GM12878 (cell line): ENCODE measurements at regions not wholly inside any gene's neighbourhood (a gene's known extent, or its start where the extent isn't known, plus 50 kb on each side); places are given as distances from the start of the nearest gene placed in this dataset.

ENCODE experiments used
- ATAC-seq: fragments of 200-7000 bp; cut with Tn5 transposase; 3 replicates; pipeline ENCODE4 v1.9.1; 2020; ENCODE audit warnings: mild to moderate bottlenecking, moderate library complexity
- BruUV-seq: library from RNA; stranded (reverse); fragments of 400-500 nt; replicated peaks from 2 replicates; lab custom pipeline; 2021; lab: Mats Ljungman, UMichigan
- CTCF ChIA-PET: fragments of 300-600 bp; sonication (Branson Sonifier 250); formaldehyde crosslinking; extraction: SDS; loops from one replicate; lab custom pipeline; 2021; ENCODE audit warnings: inconsistent platforms; lab: Yijun Ruan, JAX
- POLR2A ChIA-PET: fragments of 350-600 bp; formaldehyde crosslinking; extraction: SDS; loops from one replicate; lab custom pipeline; 2021; ENCODE audit warnings: inconsistent platforms; lab: Charles Lee
- RAD21 ChIA-PET: fragments of 300-600 bp; sonication (Branson Sonifier 250); formaldehyde crosslinking; loops from one replicate; lab custom pipeline; 2023; ENCODE audit warnings: antibody characterized with exemption; ENCODE audit not compliant: unreplicated experiment; lab: Charles Lee
- SMC1A ChIA-PET: fragments of 300-600 bp; sonication (Branson Sonifier 250); formaldehyde crosslinking; loops from one replicate; lab custom pipeline; 2023; ENCODE audit not compliant: unreplicated experiment, uncharacterized antibody; lab: Charles Lee
- DNase-seq: peaks from one replicate; pipeline ENCODE4 v3.0.0-alpha.2; 2011; ENCODE audit warnings: low read depth, low spot score
- FAIRE-seq: peaks from 3 replicates; lab custom pipeline; 2011; peaks lifted over from hg19 to GRCh38; lab: Jason Lieb, UNC
- H2AFZ ChIP-seq: 2 replicates; pipeline ENCODE4 v1.6.0; 2011; ENCODE audit warnings: low read depth, low read length, control low read depth; ENCODE audit not compliant: control insufficient read depth
- H3K27ac ChIP-seq: 2 replicates; pipeline ENCODE4 v1.5.1; 2011; ENCODE audit warnings: control low read depth; ENCODE audit not compliant: control insufficient read depth, insufficient read depth
- H3K27me3 ChIP-seq, 2 experiments: replicated peaks in 1 of 2; 2 replicates each; pipeline versions ENCODE4 v1.6.0 to v1.6.1; 2011; ENCODE audit warnings: low read length in 1 of 2; ENCODE audit not compliant: control insufficient read depth in 2 of 2, insufficient read depth in 2 of 2
- H3K36me3 ChIP-seq, 2 experiments: 2 replicates each; pipeline ENCODE4 v1.5.1; 2011; ENCODE audit warnings: low read length in 1 of 2; ENCODE audit not compliant: control insufficient read depth in 2 of 2, insufficient read depth in 2 of 2
- H3K4me1 ChIP-seq: 2 replicates; pipeline ENCODE4 v1.6.1; 2011; ENCODE audit warnings: mild to moderate bottlenecking, low read length, moderate library complexity, mixed read lengths; ENCODE audit not compliant: control insufficient read depth, insufficient read depth
- H3K4me2 ChIP-seq: 2 replicates; pipeline ENCODE4 v1.6.0; 2011; ENCODE audit warnings: control low read depth; ENCODE audit not compliant: control insufficient read depth, insufficient read depth
- H3K4me3 ChIP-seq: fragments of 200-600 bp; sonication (generic); 2 replicates; pipeline ENCODE4 v1.5.1; 2016
- H3K79me2 ChIP-seq: 2 replicates; pipeline ENCODE4 v1.6.0; 2011; ENCODE audit warnings: low read length; ENCODE audit not compliant: control insufficient read depth, insufficient read depth
- H3K9ac ChIP-seq: 2 replicates; pipeline ENCODE4 v1.8.0; 2011; ENCODE audit warnings: low read length, control low read depth, mixed read lengths; ENCODE audit not compliant: control insufficient read depth, insufficient read depth
- H3K9me3 ChIP-seq: replicated peaks from 3 replicates; pipeline ENCODE4 v1.5.1; 2011; ENCODE audit warnings: mild to moderate bottlenecking, low read length; ENCODE audit not compliant: control insufficient read depth, insufficient read depth
- H4K20me1 ChIP-seq: 2 replicates; pipeline ENCODE4 v1.6.0; 2011; ENCODE audit not compliant: control insufficient read depth, insufficient read depth
- GABPA ChIP-seq: IDR thresholded peaks from 2 replicates; pipeline ENCODE4 v1.6.1; 2014; ENCODE audit warnings: antibody characterized with exemption, low read depth, mild to moderate bottlenecking, inconsistent platforms
- GATAD2B ChIP-seq: fragments of 450-650 bp; conservative IDR thresholded peaks from 2 replicates; pipeline ENCODE4 v1.6.1; 2017; ENCODE audit warnings: low read depth, mild to moderate bottlenecking, moderate library complexity
- HCFC1 ChIP-seq: fragments of 150-350 bp; IDR thresholded peaks from 2 replicates; pipeline ENCODE4 v1.6.1; 2014; ENCODE audit warnings: low read length
- IRF3 ChIP-seq: fragments of 450-650 bp; IDR thresholded peaks from 2 replicates; pipeline ENCODE4 v1.6.1; 2014; ENCODE audit warnings: mild to moderate bottlenecking
- IRF5 ChIP-seq: fragments of 450-650 bp; IDR thresholded peaks from 2 replicates; pipeline ENCODE4 v1.6.1; 2017; ENCODE audit warnings: borderline replicate concordance
- KAT2A ChIP-seq: conservative IDR thresholded peaks from 2 replicates; pipeline ENCODE4 v1.6.1; 2011; ENCODE audit warnings: low read depth, low read length; ENCODE audit not compliant: control insufficient read depth
- MEF2A ChIP-seq: IDR thresholded peaks from 2 replicates; pipeline ENCODE4 v1.6.1; 2011; ENCODE audit warnings: low read depth, mild to moderate bottlenecking, low read length, moderate library complexity; ENCODE audit not compliant: insufficient read depth
- POLR2A ChIP-seq: IDR thresholded peaks from 2 replicates; pipeline ENCODE4 v1.6.1; 2011; ENCODE audit warnings: low read depth, mild to moderate bottlenecking, low read length
- RELB ChIP-seq: fragments of 450-650 bp; IDR thresholded peaks from 2 replicates; pipeline ENCODE4 v1.6.1; 2017; ENCODE audit warnings: low read depth, mild to moderate bottlenecking, moderate library complexity
- ZBED1 ChIP-seq: IDR thresholded peaks from 2 replicates; pipeline ENCODE4 v1.6.1; 2016; ENCODE audit warnings: borderline replicate concordance
- WGBS: methylation state at CpG from one replicate; pipeline ENCODE4 v1.1.6; 2016; ENCODE audit warnings: low lambda C conversion rate; ENCODE audit not compliant: insufficient replicate concordance, insufficient coverage; ENCODE audit errors: missing lambda C conversion rate; 5-methylcytosine and 5-hydroxymethylcytosine counted together
- in situ Hi-C: fragments of 300-500 bp; cut with MboI; formaldehyde crosslinking; loops from 9 replicates; pipeline ENCODE4 v1.14.3; 2018; ENCODE audit warnings: mixed read lengths
- intact Hi-C: fragments of 100-400 bp; cut with micrococcal nuclease; formaldehyde crosslinking; loops from one replicate; pipeline ENCODE4 v1.14.2; 2022; ENCODE audit not compliant: unreplicated experiment
- TF ChIP-seq, protein P1 (sequence below): fragments of 450-650 bp; IDR thresholded peaks from 2 replicates; pipeline ENCODE4 v1.6.1; 2016; ENCODE audit warnings: mild to moderate bottlenecking

GRCh38 chr14:53885136-53885640 lies 71.4 kb downstream of the BMP4 start:
- POLR2A ChIA-PET: no interaction called here
- DNase-seq: no peak
- no peak for FAIRE-seq
- H3K27me3 ChIP-seq: no peaks in the 10 kb centered on the region; a peak in 1 of 4 replicates
- no peak overlapping the region for H3K4me3 ChIP-seq
- H3K4me1 ChIP-seq: no peaks in the 10 kb centered on the region; the same call in 1 of the 2 replicates
- no TSS peak for BruUV-seq
- no peak overlapping the region for H3K9ac ChIP-seq
- TF ChIP-seq POLR2A (no peak), MEF2A (no peak), GATAD2B (no peak), ZBED1 (no peak), IRF3 (no peak)
- no peaks in the 10 kb centered on the region; the same call in 2 of the 3 replicates for H3K9me3 ChIP-seq
- in situ Hi-C loops: no loop called here
- intact Hi-C loops: no loop called here
- H2AFZ ChIP-seq: no peak overlapping the region
- 89% methylated on average over 1 of the region's 1 CpG for WGBS
- ATAC-seq: no peak
- SMC1A ChIA-PET: interaction anchor here (1.7 kb wide), 1 partner anchor 347 kb away, joined by 4 read pairs; no protein-coding TSS in a partner anchor
- H3K27ac ChIP-seq: no peak overlapping the region
- no peaks in the 10 kb centered on the region for H3K79me2 ChIP-seq
- CTCF ChIA-PET: interaction anchor here (0.6 to 1.0 kb wide), 2 partner anchors 53 to 338 kb away, joined by 3 read pairs; no protein-coding TSS in a partner anchor
- RAD21 ChIA-PET: no interaction called here
- no peaks in the 10 kb centered on the region for H3K36me3 ChIP-seq
- H4K20me1 ChIP-seq: no peaks in the 10 kb centered on the region
- H3K4me2 ChIP-seq: no peak overlapping the region

- no peak for ATAC-seq
- H2AFZ ChIP-seq: no peak overlapping the region
- no peak for TF ChIP-seq KAT2A
- TF ChIP-seq, protein P1, sequence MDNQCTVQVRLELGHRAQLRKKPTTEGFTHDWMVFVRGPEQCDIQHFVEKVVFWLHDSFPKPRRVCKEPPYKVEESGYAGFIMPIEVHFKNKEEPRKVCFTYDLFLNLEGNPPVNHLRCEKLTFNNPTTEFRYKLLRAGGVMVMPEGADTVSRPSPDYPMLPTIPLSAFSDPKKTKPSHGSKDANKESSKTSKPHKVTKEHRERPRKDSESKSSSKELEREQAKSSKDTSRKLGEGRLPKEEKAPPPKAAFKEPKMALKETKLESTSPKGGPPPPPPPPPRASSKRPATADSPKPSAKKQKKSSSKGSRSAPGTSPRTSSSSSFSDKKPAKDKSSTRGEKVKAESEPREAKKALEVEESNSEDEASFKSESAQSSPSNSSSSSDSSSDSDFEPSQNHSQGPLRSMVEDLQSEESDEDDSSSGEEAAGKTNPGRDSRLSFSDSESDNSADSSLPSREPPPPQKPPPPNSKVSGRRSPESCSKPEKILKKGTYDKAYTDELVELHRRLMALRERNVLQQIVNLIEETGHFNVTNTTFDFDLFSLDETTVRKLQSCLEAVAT: no peak
- TF ChIP-seq HCFC1: no peak
- no peak for TF ChIP-seq RELB
- TF ChIP-seq IRF5: no peak
- no peak for TF ChIP-seq GABPA
Observed at GRCh38 chr14:53884601-53885000, 72.0 kb downstream of the BMP4 start.

More at GRCh38 chr14:53884601-53885000, 72.0 kb downstream of the BMP4 start:
- H3K27me3 ChIP-seq: no peaks in the 10 kb centered on the region; a peak in 1 of 4 replicates
- no TSS peak for BruUV-seq
- H3K4me2 ChIP-seq: no peak overlapping the region
- H3K79me2 ChIP-seq: no peaks in the 10 kb centered on the region
- in situ Hi-C loops (no loop called here), intact Hi-C loops (no loop called here)
- no peaks in the 10 kb centered on the region for H3K36me3 ChIP-seq
- FAIRE-seq (no peak), DNase-seq (no peak)
- no peak overlapping the region for H3K9ac ChIP-seq
- ChIA-PET RAD21 (no interaction called here), SMC1A (interaction anchor here (0.8 to 1.7 kb wide), 2 partner anchors 164 to 347 kb away, joined by 3 to 4 read pairs; no protein-coding TSS in a partner anchor), CTCF (interaction anchor here (0.6 to 1.0 kb wide), 3 partner anchors 8 to 53 kb away, joined by 3 to 4 read pairs (median 3); no protein-coding TSS in a partner anchor), POLR2A (no interaction called here)
- H3K27ac ChIP-seq: no peak overlapping the region
- H3K9me3 ChIP-seq: no peaks in the 10 kb centered on the region; the same call in 2 of the 3 replicates
- WGBS: 92% methylated on average over 1 of the region's 1 CpG
- peaks cover 4% of the 10 kb centered on the region; the same call in 1 of the 2 replicates for H3K4me1 ChIP-seq
- H3K4me3 ChIP-seq: no peak overlapping the region
- no peaks in the 10 kb centered on the region for H4K20me1 ChIP-seq
